ENCODE measurements at regions not wholly inside any gene's neighbourhood (a gene's known extent, or its start where the extent isn't known, plus 50 kb on each side); places are given as distances from the start of the nearest gene placed in this dataset.

DNA sequence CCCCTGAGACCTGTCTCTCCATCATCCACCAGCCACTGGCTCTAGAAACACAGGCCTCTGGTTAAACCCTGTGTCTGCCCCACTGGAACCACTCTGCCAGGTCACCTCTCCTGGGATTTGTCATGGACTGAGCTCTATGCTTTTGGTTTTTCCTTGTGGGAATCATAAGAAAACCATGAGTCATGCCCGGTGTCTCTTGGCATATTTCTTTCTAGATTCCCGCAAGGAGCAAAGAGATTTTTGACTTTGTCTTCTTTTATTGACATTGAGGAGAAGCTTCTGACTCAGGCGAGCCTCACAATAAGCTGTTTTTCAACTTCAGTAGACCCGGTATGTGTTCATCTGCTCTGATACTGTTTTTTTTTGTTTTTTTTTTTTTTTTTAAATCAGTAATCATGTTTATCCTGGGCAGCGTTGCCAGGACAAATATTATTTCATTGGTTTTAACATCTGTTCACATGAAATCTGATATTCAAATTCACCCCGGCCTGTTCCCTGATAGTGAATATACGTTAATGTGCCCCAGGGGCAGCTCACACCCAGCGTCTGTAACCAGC is 207.1 kb downstream of the ACKR3 start:
- TF ChIP-seq NFRKB (IDR thresholded peaks at IDR 0.05) (no peak), TARDBP (IDR thresholded peaks at IDR 0.05) (no peak), BHLHE40 (IDR thresholded peaks at IDR 0.05; ENCODE audit: borderline replicate concordance) (no peak), FOXM1 (IDR thresholded peaks at IDR 0.05; ENCODE audit: borderline replicate concordance) (no peak), FOXA1 (IDR thresholded peaks at IDR 0.05) (no peak), ZNF384 (IDR thresholded peaks at IDR 0.05) (no peak), L3MBTL2 (conservative IDR thresholded peaks at IDR 0.05) (no peak), ARNT (IDR thresholded peaks at IDR 0.05) (no peak), CTBP1 (IDR thresholded peaks at IDR 0.05; ENCODE audit: borderline replicate concordance) (no peak), ELF4 (IDR thresholded peaks at IDR 0.05) (no peak), SUZ12 (IDR thresholded peaks at IDR 0.05) (no peak), LEF1 (IDR thresholded peaks at IDR 0.05; ENCODE audit: borderline replicate concordance) (no peak), HDGF (IDR thresholded peaks at IDR 0.05; ENCODE audit: borderline replicate concordance) (no peak)
- TF ChIP-seq, protein P1, sequence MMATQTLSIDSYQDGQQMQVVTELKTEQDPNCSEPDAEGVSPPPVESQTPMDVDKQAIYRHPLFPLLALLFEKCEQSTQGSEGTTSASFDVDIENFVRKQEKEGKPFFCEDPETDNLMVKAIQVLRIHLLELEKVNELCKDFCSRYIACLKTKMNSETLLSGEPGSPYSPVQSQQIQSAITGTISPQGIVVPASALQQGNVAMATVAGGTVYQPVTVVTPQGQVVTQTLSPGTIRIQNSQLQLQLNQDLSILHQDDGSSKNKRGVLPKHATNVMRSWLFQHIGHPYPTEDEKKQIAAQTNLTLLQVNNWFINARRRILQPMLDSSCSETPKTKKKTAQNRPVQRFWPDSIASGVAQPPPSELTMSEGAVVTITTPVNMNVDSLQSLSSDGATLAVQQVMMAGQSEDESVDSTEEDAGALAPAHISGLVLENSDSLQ (IDR thresholded peaks at IDR 0.05), result no peak

Measured in HEK293T (cell line).